KMS-11 (cell line): ENCODE measurements at regions not wholly inside any gene's neighbourhood (a gene's known extent, or its start where the extent isn't known, plus 50 kb on each side); places are given as distances from the start of the nearest gene placed in this dataset.

Experiments used
- H2AFZ ChIP-seq: fragments of 200-600 bp; sonication (generic); 2 replicates; pipeline ENCODE4 v1.6.1; 2016; ENCODE audit warnings: antibody characterized with exemption, mixed run types, low read depth
- H3K27ac ChIP-seq: fragments of 200-600 bp; sonication (generic); 2 replicates; pipeline ENCODE4 v1.6.1; 2016; ENCODE audit warnings: mild to moderate bottlenecking, mixed run types
- H3K27me3 ChIP-seq: fragments of 200-600 bp; sonication (generic); 2 replicates; pipeline ENCODE4 v1.6.1; 2017; ENCODE audit warnings: mild to moderate bottlenecking, low read depth, mixed run types, moderate library complexity; ENCODE audit not compliant: insufficient read depth
- H3K36me3 ChIP-seq: fragments of 200-600 bp; sonication (generic); 2 replicates; pipeline ENCODE4 v1.6.1; 2017; ENCODE audit warnings: mild to moderate bottlenecking, mixed run types; ENCODE audit not compliant: insufficient read depth
- H3K4me1 ChIP-seq: fragments of 200-600 bp; sonication (generic); 2 replicates; pipeline ENCODE4 v1.6.1; 2016; ENCODE audit warnings: mild to moderate bottlenecking, low read depth, mixed run types; ENCODE audit not compliant: poor library complexity, severe bottlenecking
- H3K4me2 ChIP-seq: fragments of 200-600 bp; sonication (generic); 2 replicates; pipeline ENCODE4 v1.7.0; 2016; ENCODE audit warnings: mild to moderate bottlenecking, mixed run types
- H3K4me3 ChIP-seq: fragments of 200-600 bp; sonication (generic); IDR thresholded peaks from 2 replicates; pipeline ENCODE4 v1.6.1; 2017; ENCODE audit warnings: low read depth, low read length, mixed read lengths; ENCODE audit not compliant: insufficient read depth
- H3K79me2 ChIP-seq: fragments of 200-600 bp; sonication (generic); 2 replicates; pipeline ENCODE4 v1.6.1; 2016; ENCODE audit warnings: low read depth, mixed run types; ENCODE audit not compliant: insufficient read depth
- H3K9ac ChIP-seq: fragments of 200-600 bp; sonication (generic); 2 replicates; pipeline ENCODE4 v1.6.1; 2016; ENCODE audit warnings: mild to moderate bottlenecking, mixed run types
- H4K20me1 ChIP-seq: fragments of 200-600 bp; sonication (generic); 2 replicates; pipeline ENCODE4 v1.6.1; 2016; ENCODE audit warnings: mild to moderate bottlenecking, mixed run types; ENCODE audit not compliant: insufficient read depth
- CTCF ChIP-seq: fragments of 200-600 bp; sonication (generic); conservative IDR thresholded peaks from 2 replicates; pipeline ENCODE4 v1.6.1; 2017; ENCODE audit warnings: low read depth, mild to moderate bottlenecking, antibody characterized with exemption, low read length, moderate library complexity, mixed read lengths

GRCh38 chr5:62059960-62060359 is 246.0 kb upstream of the KIF2A start:
- no peak for TF ChIP-seq CTCF
- H4K20me1 ChIP-seq, result no peaks in the 10 kb centered on the region
- H3K27ac ChIP-seq, result no peak overlapping the region
- no peak overlapping the region for H3K4me2 ChIP-seq
- H3K79me2 ChIP-seq, result no peaks in the 10 kb centered on the region
- no peak overlapping the region for H3K4me3 ChIP-seq
- H3K9ac ChIP-seq, result no peak overlapping the region
- no peaks in the 10 kb centered on the region for H3K36me3 ChIP-seq
- H3K4me1 ChIP-seq, result no peaks in the 10 kb centered on the region
- H3K27me3 ChIP-seq, result no peaks in the 10 kb centered on the region
- H2AFZ ChIP-seq, result no peak overlapping the region

DNA sequence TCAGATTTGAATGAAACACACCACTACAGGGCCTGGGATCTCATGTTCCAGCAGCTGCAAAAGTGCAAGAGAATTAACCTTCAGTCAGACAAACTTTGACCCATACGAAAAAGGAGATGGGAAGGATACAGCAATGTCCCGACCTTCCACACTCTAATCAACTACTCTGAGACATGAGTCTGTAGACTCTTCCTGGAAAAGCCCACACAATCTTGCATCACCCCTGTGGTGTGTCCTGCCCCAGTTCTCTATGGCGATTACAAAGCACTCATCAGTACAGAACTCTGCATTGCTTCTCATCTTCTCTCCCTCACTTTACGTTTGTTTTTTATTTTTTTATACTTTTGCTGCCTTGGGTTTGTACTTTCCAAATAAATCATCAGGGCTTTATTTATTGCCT is 241.0 kb upstream of the KIF2A start:
- H3K36me3 ChIP-seq, result no peaks in the 10 kb centered on the region
- H2AFZ ChIP-seq, result no peak overlapping the region
- TF ChIP-seq CTCF, result no peak
- no peaks in the 10 kb centered on the region for H3K79me2 ChIP-seq
- no peaks in the 10 kb centered on the region for H3K4me1 ChIP-seq
- H3K27ac ChIP-seq, result no peak overlapping the region
- no peaks in the 10 kb centered on the region for H4K20me1 ChIP-seq
- H3K4me2 ChIP-seq, result no peak overlapping the region
- no peak overlapping the region for H3K9ac ChIP-seq
- no peak overlapping the region for H3K4me3 ChIP-seq
- no peaks in the 10 kb centered on the region for H3K27me3 ChIP-seq

- Histone ChIP-seq H3K27ac (no peak overlapping the region), H3K4me3 (no peak overlapping the region), H3K4me2 (no peak overlapping the region), H3K79me2 (no peaks in the 10 kb centered on the region), H3K27me3 (no peaks in the 10 kb centered on the region), H4K20me1 (no peaks in the 10 kb centered on the region), H3K36me3 (no peaks in the 10 kb centered on the region), H3K4me1 (no peaks in the 10 kb centered on the region), H2AFZ (no peak overlapping the region), H3K9ac (no peak overlapping the region)
- no peak for TF ChIP-seq CTCF
Observed at GRCh38 chr5:62066761-62067277, 239.2 kb upstream of the KIF2A start.

DNA sequence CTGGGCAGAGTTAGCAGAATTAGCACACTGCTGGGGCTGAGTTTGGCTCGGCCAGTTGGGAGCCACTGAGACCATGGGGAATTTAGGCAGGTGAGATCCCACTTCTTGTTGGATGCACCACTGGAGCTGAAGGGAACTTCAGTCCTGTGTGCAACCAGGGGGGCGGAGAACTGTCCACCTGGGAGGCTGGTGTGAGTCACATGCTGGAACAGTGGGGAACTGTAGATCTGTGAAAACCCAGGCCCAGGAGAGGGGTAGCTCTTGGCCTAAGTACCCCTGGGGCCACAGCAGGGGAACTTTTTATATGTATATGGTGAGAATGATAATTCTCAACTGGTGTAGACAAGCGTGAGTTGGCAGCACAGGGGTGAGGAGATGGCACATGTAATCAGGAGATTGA is 237.5 kb upstream of the KIF2A start:
- no peak overlapping the region for H3K4me2 ChIP-seq
- no peaks in the 10 kb centered on the region for H3K4me1 ChIP-seq
- no peaks in the 10 kb centered on the region for H4K20me1 ChIP-seq
- no peaks in the 10 kb centered on the region for H3K79me2 ChIP-seq
- no peak overlapping the region for H2AFZ ChIP-seq
- H3K27ac ChIP-seq, result no peak overlapping the region
- H3K27me3 ChIP-seq, result no peaks in the 10 kb centered on the region
- H3K36me3 ChIP-seq, result no peaks in the 10 kb centered on the region
- TF ChIP-seq CTCF, result no peak
- H3K4me3 ChIP-seq, result no peak overlapping the region
- no peak overlapping the region for H3K9ac ChIP-seq

DNA sequence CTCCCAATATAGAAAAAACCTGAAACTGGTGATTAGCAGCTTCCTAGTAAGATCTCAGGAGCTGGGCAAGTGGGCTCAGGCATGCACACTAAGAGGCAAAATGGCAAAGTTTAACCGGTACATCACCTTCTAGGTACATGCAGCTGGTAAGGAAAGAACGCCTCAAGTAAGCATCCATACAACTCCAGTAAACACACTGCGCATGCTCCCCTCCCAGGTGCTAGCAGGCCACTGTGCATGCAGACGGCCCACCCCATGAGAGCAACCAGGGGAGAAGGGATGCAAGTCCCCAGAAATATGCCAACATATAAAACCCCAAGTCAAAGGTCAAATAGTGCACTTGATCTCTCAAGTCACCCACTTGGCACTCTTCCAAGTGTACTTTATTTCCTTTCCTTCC is 228.6 kb upstream of the KIF2A start:
- Histone ChIP-seq H3K4me1 (no peaks in the 10 kb centered on the region), H4K20me1 (no peaks in the 10 kb centered on the region), H2AFZ (no peak overlapping the region), H3K27me3 (no peaks in the 10 kb centered on the region), H3K4me2 (no peak overlapping the region), H3K27ac (no peak overlapping the region), H3K4me3 (no peak overlapping the region), H3K36me3 (no peaks in the 10 kb centered on the region), H3K79me2 (no peaks in the 10 kb centered on the region), H3K9ac (no peak overlapping the region)
- TF ChIP-seq CTCF, result no peak
